Prostate gland (tissue), 2 donors: ENCODE measurements at regions not wholly inside any gene's neighbourhood (a gene's known extent, or its start where the extent isn't known, plus 50 kb on each side); places are given as distances from the start of the nearest gene placed in this dataset.

ENCODE experiments used
- DNase-seq: peaks from one replicate; pipeline ENCODE4 v3.0.0-alpha.2; 2019; ENCODE audit warnings: low spot score
- H3K27ac ChIP-seq, 2 donors: fragments of 200-600 bp; sonication (generic); 2 replicates each; pipeline ENCODE4 v1.5.1; 2017 to 2019
- H3K27me3 ChIP-seq: fragments of 200-600 bp; sonication (generic); replicated peaks from 2 replicates; pipeline ENCODE4 v1.5.1; 2019; ENCODE audit not compliant: insufficient read depth
- H3K36me3 ChIP-seq, 2 donors: fragments of 200-600 bp; sonication (generic); 1 replicate in 1 of 2; 2 replicates in 1 of 2; pipeline versions ENCODE4 v1.5.1 to v1.8.1; 2017 to 2019
- H3K4me1 ChIP-seq: fragments of 200-600 bp; sonication (generic); replicated peaks from 2 replicates; pipeline ENCODE4 v1.5.1; 2019
- H3K4me3 ChIP-seq, 2 donors: fragments of 200-600 bp; sonication (generic); 2 replicates each; pipeline ENCODE4 v1.5.1; 2017 to 2019
- H3K9me3 ChIP-seq: fragments of 200-600 bp; sonication (generic); 2 replicates; pipeline ENCODE4 v1.5.1; 2017
- CTCF ChIP-seq, 4 experiments: fragments of 200-600 bp in 2 of 4; fragments of 450-650 bp in 2 of 4; sonication (generic) in 2 of 4; IDR thresholded peaks; 1 replicate in 3 of 4; 2 replicates in 1 of 4; pipeline ENCODE4 v1.5.1; 2016 to 2019; ENCODE audit warnings: antibody characterized with exemption in 4 of 4, mild to moderate bottlenecking in 2 of 4, moderate library complexity in 2 of 4
- POLR2A ChIP-seq: fragments of 450-650 bp; IDR thresholded peaks from one replicate; pipeline ENCODE4 v1.6.1; 2016; ENCODE audit warnings: antibody characterized with exemption, mild to moderate bottlenecking
- POLR2AphosphoS5 ChIP-seq: sonication (generic); formaldehyde crosslinking; IDR thresholded peaks from one replicate; pipeline ENCODE4 v1.6.1; 2017; ENCODE audit warnings: antibody characterized with exemption
- WGBS: methylation state at CpG from one replicate; pipeline ENCODE4 v1.1.5; 2018; 5-methylcytosine and 5-hydroxymethylcytosine counted together
- intact Hi-C: fragments of 100-400 bp; cut with DNase I; formaldehyde crosslinking; loops from one replicate; pipeline ENCODE4 v1.14.2; 2022

- H3K27me3 ChIP-seq: no peaks in the 10 kb centered on the region
- H3K27ac ChIP-seq: no peak overlapping the region
- H3K9me3 ChIP-seq: no peaks in the 10 kb centered on the region
- H3K36me3 ChIP-seq: no peaks in the 10 kb centered on the region
- 66% methylated on average over 7 of the region's 7 CpGs for WGBS
- no peaks in the 10 kb centered on the region for H3K4me1 ChIP-seq
- TF ChIP-seq CTCF (IDR thresholded peaks at IDR 0.05) (no peak), POLR2AphosphoS5 (no peak), POLR2A (no peak)
- intact Hi-C loops: no loop called here
- DNase-seq: no peak
- no peak overlapping the region for H3K4me3 ChIP-seq
Measured at GRCh38 chr13:24624801-24625231, 55.4 kb upstream of the ATP12A start.

- intact Hi-C loops: no loop called here
- Histone ChIP-seq H3K4me1 (no peaks in the 10 kb centered on the region), H3K4me3 (no peak overlapping the region), H3K27me3 (no peaks in the 10 kb centered on the region), H3K9me3 (no peaks in the 10 kb centered on the region), H3K36me3 (no peaks in the 10 kb centered on the region), H3K27ac (no peak overlapping the region)
- no peak for DNase-seq
- WGBS: 49% methylated on average over 3 of the region's 3 CpGs
- TF ChIP-seq CTCF (IDR thresholded peaks at IDR 0.05) (no peak), POLR2A (no peak), POLR2AphosphoS5 (no peak)
Measured at GRCh38 chr13:24625331-24625731, 54.9 kb upstream of the ATP12A start.

- Histone ChIP-seq H3K9me3 (no peaks in the 10 kb centered on the region), H3K27ac (no peak overlapping the region), H3K36me3 (no peaks in the 10 kb centered on the region), H3K4me1 (peaks cover 3% of the 10 kb centered on the region), H3K4me3 (no peak overlapping the region), H3K27me3 (no peaks in the 10 kb centered on the region)
- WGBS: 77% methylated on average over 9 of the region's 9 CpGs
- intact Hi-C loops: no loop called here
- TF ChIP-seq POLR2A (no peak), CTCF (IDR thresholded peaks at IDR 0.05) (no peak), POLR2AphosphoS5 (no peak)
- no peak for DNase-seq
Measured at GRCh38 chr13:24625870-24626849, 54.0 kb upstream of the ATP12A start.

- Histone ChIP-seq H3K4me1 (peaks cover 3% of the 10 kb centered on the region), H3K36me3 (no peaks in the 10 kb centered on the region), H3K4me3 (no peak overlapping the region), H3K9me3 (no peaks in the 10 kb centered on the region), H3K27me3 (no peaks in the 10 kb centered on the region), H3K27ac (no peak overlapping the region)
- TF ChIP-seq POLR2A (no peak), CTCF (IDR thresholded peaks at IDR 0.05) (peak in 1 of 4 experiments; percentile 23)
- intact Hi-C loops: no loop called here
- no peak for DNase-seq
- 67% methylated on average over 25 of the region's 25 CpGs for WGBS
Measured at GRCh38 chr13:24627090-24627714, 53.0 kb upstream of the ATP12A start.
